HepG2 (cell line): ENCODE measurements at regions not wholly inside any gene's neighbourhood (a gene's known extent, or its start where the extent isn't known, plus 50 kb on each side); places are given as distances from the start of the nearest gene placed in this dataset.

Experiments used
- AKNA ChIP-seq: sonication (generic); formaldehyde crosslinking; IDR thresholded peaks from 2 replicates; pipeline ENCODE4 v1.4.0; 2020; ENCODE audit warnings: missing genetic modification reagents, borderline replicate concordance
- DDIT3 ChIP-seq: sonication (generic); formaldehyde crosslinking; IDR thresholded peaks from 2 replicates; pipeline ENCODE4 v1.4.0; 2020; ENCODE audit warnings: mild to moderate bottlenecking, missing genetic modification reagents
- FOXA3 ChIP-seq: IDR thresholded peaks from 2 replicates; pipeline ENCODE4 v1.6.1; 2016; ENCODE audit warnings: missing genetic modification reagents, missing compliant biosample characterization
- KDM5A ChIP-seq: fragments of 200-600 bp; sonication (generic); IDR thresholded peaks from 2 replicates; pipeline ENCODE4 v1.7.0; 2018; ENCODE audit warnings: antibody characterized with exemption, mild to moderate bottlenecking, low read length, borderline replicate concordance
- REPIN1 ChIP-seq: sonication (generic); formaldehyde crosslinking; IDR thresholded peaks from 2 replicates; pipeline ENCODE4 v1.8.0; 2022; ENCODE audit warnings: missing genetic modification reagents, low read depth, mild to moderate bottlenecking, borderline replicate concordance
- RFX5 ChIP-seq: IDR thresholded peaks from 2 replicates; pipeline ENCODE4 v1.6.1; 2011; ENCODE audit warnings: low read depth, low read length, improper control_type of control experiment
- SRF ChIP-seq: IDR thresholded peaks from 2 replicates; pipeline ENCODE4 v1.6.1; 2011; ENCODE audit warnings: mild to moderate bottlenecking, low read depth, low read length, moderate library complexity
- ZBTB33 ChIP-seq: sonication (generic); formaldehyde crosslinking; IDR thresholded peaks from 2 replicates; pipeline ENCODE4 v1.4.0; 2020; ENCODE audit warnings: missing genetic modification reagents
- ZNF207 ChIP-seq: fragments of 450-650 bp; IDR thresholded peaks from 2 replicates; pipeline ENCODE4 v1.6.1; 2016; ENCODE audit warnings: antibody characterized with exemption, borderline replicate concordance
- ZNF616 ChIP-seq: sonication (generic); formaldehyde crosslinking; IDR thresholded peaks from 2 replicates; pipeline ENCODE4 v1.5.0; 2020; ENCODE audit warnings: low read depth, mild to moderate bottlenecking, missing genetic modification reagents
- ZNF776 ChIP-seq: sonication (generic); formaldehyde crosslinking; IDR thresholded peaks from 2 replicates; pipeline ENCODE4 v1.4.0; 2020; ENCODE audit warnings: mild to moderate bottlenecking, missing genetic modification reagents
- ZSCAN21 ChIP-seq: sonication (generic); formaldehyde crosslinking; IDR thresholded peaks from 2 replicates; pipeline ENCODE4 v1.8.0; 2022; ENCODE audit warnings: mild to moderate bottlenecking, missing genetic modification reagents, moderate library complexity, borderline replicate concordance
- TF ChIP-seq, protein P1 (sequence below): sonication (generic); formaldehyde crosslinking; conservative IDR thresholded peaks from 2 replicates; pipeline ENCODE4 v1.8.1; 2023; ENCODE audit warnings: missing genetic modification reagents

GRCh38 chr15:93707751-93708150 lies 523.6 kb upstream of the MCTP2 start:
- no peak for TF ChIP-seq KDM5A
- TF ChIP-seq, protein P1, sequence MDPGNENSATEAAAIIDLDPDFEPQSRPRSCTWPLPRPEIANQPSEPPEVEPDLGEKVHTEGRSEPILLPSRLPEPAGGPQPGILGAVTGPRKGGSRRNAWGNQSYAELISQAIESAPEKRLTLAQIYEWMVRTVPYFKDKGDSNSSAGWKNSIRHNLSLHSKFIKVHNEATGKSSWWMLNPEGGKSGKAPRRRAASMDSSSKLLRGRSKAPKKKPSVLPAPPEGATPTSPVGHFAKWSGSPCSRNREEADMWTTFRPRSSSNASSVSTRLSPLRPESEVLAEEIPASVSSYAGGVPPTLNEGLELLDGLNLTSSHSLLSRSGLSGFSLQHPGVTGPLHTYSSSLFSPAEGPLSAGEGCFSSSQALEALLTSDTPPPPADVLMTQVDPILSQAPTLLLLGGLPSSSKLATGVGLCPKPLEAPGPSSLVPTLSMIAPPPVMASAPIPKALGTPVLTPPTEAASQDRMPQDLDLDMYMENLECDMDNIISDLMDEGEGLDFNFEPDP (CRISPR knock-in tag): no peak
- TF ChIP-seq ZNF616 (CRISPR knock-in tag): no peak
- TF ChIP-seq DDIT3 (CRISPR knock-in tag): no peak
- TF ChIP-seq ZSCAN21: no peak
- TF ChIP-seq REPIN1 (CRISPR knock-in tag): no peak
- no peak for TF ChIP-seq AKNA (CRISPR knock-in tag)
- TF ChIP-seq ZBTB33 (CRISPR knock-in tag): no peak
- no peak for TF ChIP-seq RFX5
- TF ChIP-seq FOXA3: no peak
- TF ChIP-seq ZNF776: no peak
- no peak for TF ChIP-seq SRF
- TF ChIP-seq ZNF207: no peak
